ENCODE measurements at regions not wholly inside any gene's neighbourhood (a gene's known extent, or its start where the extent isn't known, plus 50 kb on each side); places are given as distances from the start of the nearest gene placed in this dataset.
"Not testable (repeated sequence)": the region's sequence is repeated elsewhere in the genome, so short reads cannot be mapped to it uniquely, and the experiment has no call there.

GRCh38 chr10:78437998-78438906 lies 404.6 kb downstream of the RPS24 start:
- DNase-seq (ENCODE audit: low spot score), result no peak

DNA sequence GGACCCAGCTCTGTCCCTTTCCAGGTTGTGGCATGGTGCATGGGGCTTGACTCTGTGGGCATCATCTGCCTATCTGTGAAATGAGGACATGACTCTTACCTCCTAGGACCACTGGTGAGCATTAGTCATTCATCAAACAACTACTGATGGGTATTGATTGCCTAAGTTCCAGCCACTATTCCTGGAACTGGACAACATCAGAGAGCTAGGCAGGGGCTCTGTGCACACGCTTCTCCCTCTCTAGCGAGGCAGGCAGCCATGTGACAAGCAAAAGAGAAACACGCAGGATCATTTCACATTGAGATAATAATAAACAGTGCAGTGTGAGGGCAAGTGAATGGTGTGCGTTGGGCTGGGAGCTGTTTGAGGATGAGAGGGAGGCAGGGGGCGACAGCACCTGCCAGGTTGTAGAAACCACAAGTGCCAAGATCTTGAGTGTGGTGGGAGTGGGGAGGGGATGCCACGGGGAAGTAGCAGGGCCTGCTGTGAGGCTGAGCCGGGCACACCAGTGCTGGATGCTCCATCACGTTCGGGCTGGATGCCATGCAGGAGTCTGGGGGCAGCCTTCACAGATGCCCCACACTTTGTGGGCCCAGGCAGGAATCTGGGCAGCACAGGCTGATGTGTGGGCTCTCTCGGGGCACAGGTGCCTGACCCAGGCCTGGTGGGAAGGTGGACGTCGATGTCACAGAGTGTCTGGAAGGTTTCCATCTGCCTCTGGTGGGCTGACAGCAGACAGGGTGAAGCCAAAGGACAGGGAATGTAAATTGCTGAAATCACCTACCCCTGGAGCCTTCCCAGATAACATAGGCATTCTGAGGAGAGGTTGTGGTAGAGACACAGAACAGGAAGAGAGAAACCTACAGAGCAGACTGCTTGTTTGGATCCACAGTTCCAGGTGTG lies 405.5 kb downstream of the RPS24 start:
- DNase-seq (ENCODE audit: low spot score), result no peak

DNA sequence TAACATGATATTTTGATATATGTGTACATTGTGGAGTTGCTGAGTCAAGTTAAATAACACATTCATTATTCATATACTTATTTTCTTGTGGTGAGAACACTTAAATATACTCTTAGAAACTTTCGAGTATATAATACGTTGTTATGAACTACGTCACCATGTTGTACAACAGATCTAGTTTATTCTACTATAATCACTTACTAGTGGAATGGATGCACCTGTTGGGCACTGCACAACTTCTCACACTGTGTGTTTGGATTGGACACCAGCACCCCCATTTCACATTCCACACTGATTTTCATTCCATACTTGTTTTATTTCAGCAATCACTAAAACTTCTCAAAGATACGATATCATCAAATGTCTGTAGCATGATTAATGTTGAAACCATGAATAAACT lies 407.3 kb downstream of the RPS24 start:
- no peak for DNase-seq (ENCODE audit: low spot score)

- no peak for DNase-seq (ENCODE audit: low spot score)
These were observed 408.0 kb downstream of the RPS24 start for GRCh38 chr10:78441694-78442093.

DNA sequence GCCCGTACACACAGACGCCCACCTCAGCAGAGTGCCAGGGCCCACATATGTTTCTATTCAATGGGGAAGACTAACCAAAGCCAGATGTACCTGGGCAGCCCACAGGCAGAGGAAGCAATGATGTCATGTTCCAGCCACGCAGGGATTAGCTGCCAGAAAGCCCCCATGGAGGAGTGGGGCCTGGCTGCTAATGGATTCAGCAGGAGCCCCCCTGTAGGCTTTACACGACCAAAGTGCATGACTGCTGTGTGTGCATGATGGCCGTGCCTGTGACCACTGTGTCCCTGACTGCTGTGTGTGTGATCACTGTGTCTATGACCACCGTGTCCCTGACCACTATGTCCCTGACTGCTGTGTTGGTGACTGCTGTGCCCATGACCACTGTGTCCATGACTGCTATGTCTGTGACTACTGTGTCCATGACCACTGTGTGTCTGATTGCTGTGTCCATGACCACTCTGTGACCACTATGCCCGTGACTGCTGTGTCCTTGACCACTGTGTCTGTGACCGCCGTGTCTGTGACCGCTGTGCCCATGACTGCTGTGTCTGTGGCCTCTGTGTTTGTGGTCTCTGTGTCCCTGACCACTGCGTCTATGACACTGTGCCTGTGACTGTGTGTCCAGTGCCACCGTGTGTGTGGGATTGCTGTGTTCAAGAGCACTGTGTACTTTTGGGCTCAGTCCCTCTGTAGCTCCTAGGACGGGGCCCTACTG lies 409.3 kb downstream of the RPS24 start:
- no peak for DNase-seq (ENCODE audit: low spot score)

GRCh38 chr10:78443900-78444571 lies 410.4 kb downstream of the RPS24 start:
- peak; percentile 47 for DNase-seq (ENCODE audit: low spot score)

DNA sequence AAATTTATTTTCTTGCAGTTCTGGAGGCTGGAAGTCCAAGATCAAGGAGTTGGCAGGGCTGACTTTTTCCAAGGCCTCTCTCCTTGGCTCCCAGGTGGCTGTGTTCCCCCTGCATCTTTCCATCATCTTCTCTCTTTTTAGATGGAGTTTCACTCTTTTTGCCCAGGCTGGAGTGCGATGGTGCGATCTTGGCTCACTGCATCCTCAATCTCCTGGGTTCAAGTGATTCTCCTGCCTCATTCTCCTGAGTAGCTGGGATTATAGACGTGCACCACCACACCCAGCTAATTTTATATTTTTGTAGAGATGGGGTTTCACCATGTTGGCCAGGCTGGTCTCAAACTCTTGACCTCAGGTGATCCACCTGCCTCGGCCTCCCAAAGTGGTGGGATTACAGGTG lies 411.1 kb downstream of the RPS24 start:
- DNase-seq (ENCODE audit: low spot score), result not testable (repeated sequence)

GRCh38 chr10:78445308-78445707 lies 411.6 kb downstream of the RPS24 start:
- DNase-seq (ENCODE audit: low spot score), result no peak

DNA sequence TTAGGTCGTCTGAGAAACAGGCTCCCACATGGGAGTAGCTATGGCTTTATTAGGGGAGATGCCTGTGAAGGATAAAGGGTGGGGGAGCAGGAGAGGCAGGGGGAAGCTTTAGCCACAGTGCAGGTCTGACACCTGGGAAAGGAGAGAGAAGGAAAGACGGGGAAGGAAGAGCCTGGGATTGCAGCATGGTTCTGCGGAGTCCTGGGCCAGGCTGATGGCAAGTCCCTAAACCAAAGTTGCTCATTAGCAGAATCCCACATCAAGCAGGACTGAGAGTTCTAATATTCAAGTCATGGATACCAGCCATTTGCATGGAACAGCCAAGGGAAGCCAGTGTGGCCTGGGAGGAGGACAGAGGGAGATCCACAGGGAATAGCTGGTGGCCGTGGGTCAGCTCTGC lies 414.8 kb downstream of the RPS24 start:
- no peak for DNase-seq (ENCODE audit: low spot score)

- no peak for DNase-seq (ENCODE audit: low spot score)
These were observed 415.3 kb downstream of the RPS24 start for GRCh38 chr10:78448994-78449418.

GRCh38 chr10:78449554-78449953 lies 415.9 kb downstream of the RPS24 start:
- DNase-seq (ENCODE audit: low spot score), result no peak

- no peak for DNase-seq (ENCODE audit: low spot score)
These were observed 416.6 kb downstream of the RPS24 start for GRCh38 chr10:78450239-78450638.

DNA sequence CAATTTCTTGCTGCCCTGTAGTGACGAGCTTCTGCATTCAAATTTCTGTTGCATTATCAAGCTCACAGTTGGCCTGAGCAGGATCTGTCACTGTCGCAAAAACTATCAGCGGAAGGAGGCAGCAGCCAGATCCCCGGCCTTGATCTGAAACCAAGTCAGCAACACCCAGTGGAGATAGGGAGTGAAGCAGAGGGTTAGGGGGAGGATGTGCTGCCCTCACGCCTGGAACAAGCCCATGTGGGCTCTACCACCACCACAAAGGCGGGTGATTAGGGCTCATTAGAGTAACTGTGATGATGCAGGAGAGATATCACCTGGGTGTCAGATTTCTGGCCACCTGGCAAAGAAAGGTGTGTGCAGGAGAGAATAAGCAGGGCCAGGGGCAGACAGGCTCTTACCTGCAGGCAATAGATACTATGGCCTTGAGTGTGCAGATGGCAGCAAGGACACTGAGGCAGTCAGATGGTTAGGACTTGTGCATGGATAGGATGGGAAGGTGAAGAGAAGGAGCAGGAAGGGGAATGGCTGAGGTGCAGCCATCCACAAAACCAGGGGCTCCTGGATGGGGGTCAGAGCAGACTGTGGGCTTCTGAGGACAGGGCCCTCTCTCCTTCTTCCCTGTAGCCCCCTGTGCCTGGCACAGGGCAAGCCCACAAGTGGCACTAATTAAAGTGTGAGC lies 417.3 kb downstream of the RPS24 start:
- no peak for DNase-seq (ENCODE audit: low spot score)

DNA sequence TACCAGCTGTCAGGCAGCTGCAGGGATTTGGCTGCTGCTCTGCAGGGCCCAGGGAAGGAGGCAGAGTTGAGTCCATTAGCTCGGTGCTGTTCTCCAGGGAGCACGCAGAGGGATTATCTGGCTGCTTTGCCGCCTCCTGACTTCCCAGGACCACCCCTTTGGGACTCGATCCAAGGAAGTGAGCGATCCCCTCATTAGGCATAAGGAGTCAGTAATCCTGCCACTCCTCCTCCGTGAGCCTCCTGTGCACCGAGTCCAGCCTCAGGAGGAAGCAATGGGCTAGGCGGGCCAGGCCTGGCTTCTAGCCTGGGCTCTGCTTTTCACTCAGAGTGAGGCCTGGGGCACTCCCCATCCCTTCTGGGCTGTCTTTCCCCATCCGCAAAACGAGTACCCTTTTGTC lies 417.9 kb downstream of the RPS24 start:
- no peak for DNase-seq (ENCODE audit: low spot score)

GRCh38 chr10:78454123-78454645 lies 420.5 kb downstream of the RPS24 start:
- DNase-seq (ENCODE audit: low spot score), result no peak

GRCh38 chr10:78455236-78455635 lies 421.6 kb downstream of the RPS24 start:
- no peak for DNase-seq (ENCODE audit: low spot score)

- DNase-seq (ENCODE audit: low spot score), result no peak
These were observed 422.1 kb downstream of the RPS24 start for GRCh38 chr10:78455811-78456210.

- DNase-seq (ENCODE audit: low spot score), result no peak
These were observed 423.2 kb downstream of the RPS24 start for GRCh38 chr10:78456649-78457400.

DNA sequence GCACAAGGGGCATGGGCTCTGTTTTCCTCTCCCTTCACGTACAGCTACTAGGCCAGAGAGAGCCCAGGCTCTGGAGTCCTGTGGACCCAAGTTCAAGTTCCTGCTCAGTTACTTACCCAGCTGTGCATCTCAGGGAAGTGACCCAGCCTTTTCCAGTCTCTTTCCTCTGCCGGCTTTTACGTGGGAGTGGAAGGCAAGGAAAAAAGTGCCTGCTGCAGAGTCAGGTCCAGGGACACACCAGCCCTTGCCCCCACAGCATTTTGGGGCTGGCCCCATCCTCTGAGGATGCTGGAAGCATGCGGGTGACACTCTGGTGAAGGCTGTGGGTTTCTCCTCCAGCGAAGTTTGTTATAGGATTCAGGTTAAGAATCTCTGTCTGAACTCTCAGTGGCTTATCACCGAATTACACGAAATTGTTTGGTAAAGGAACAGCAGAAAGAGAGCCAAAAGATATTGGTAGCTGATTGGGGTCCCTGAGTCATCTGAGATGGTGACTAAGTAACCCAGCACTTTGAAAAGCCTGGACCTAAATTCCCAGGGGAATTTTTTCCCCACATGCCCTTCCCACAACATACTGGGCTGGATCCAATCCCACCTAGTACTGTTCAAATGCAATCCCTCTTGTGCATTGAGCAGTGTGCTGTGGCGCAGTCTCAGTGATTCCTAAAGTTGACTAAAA lies 424.3 kb downstream of the RPS24 start:
- DNase-seq (ENCODE audit: low spot score), result no peak
